Lung (tissue), 11 donors: ENCODE measurements at regions not wholly inside any gene's neighbourhood (a gene's known extent, or its start where the extent isn't known, plus 50 kb on each side); places are given as distances from the start of the nearest gene placed in this dataset.

Experiments used
- ATAC-seq: fragments of 200-7000 bp; cut with Tn5 transposase; one replicate; pipeline ENCODE4 v1.9.1; 2020; ENCODE audit warnings: moderate number of reproducible peaks; ENCODE audit not compliant: insufficient read depth, low FRiP score
- DNase-seq, 3 donors: peaks; one replicate each; pipeline ENCODE4 v3.0.0-alpha.2; 2013 to 2017
- H3K27ac ChIP-seq, 2 donors: one replicate each; pipeline ENCODE4 v1.5.1; 2013; ENCODE audit warnings: mild to moderate bottlenecking in 2 of 2, moderate library complexity in 2 of 2, control low read depth in 1 of 2, inconsistent platforms in 1 of 2, low read depth in 1 of 2, low read length in 1 of 2
- H3K27me3 ChIP-seq, 3 donors: one replicate each; pipeline ENCODE4 v1.5.1; 2013; ENCODE audit warnings: low read length in 2 of 3; ENCODE audit not compliant: control insufficient read depth in 3 of 3, insufficient read depth in 3 of 3
- H3K36me3 ChIP-seq, 4 donors: one replicate each; pipeline ENCODE4 v1.5.1; 2013; ENCODE audit warnings: low read length in 4 of 4, mild to moderate bottlenecking in 1 of 4, moderate library complexity in 1 of 4; ENCODE audit not compliant: control insufficient read depth in 4 of 4, insufficient read depth in 4 of 4
- H3K4me1 ChIP-seq, 5 donors: one replicate each; pipeline ENCODE4 v1.5.1; 2013; ENCODE audit warnings: low read length in 5 of 5, mild to moderate bottlenecking in 2 of 5, moderate library complexity in 1 of 5; ENCODE audit not compliant: control insufficient read depth in 5 of 5, insufficient read depth in 5 of 5
- H3K4me3 ChIP-seq: one replicate; pipeline ENCODE4 v1.5.1; 2013; ENCODE audit warnings: mild to moderate bottlenecking, control low read depth, moderate library complexity
- H3K9ac ChIP-seq, 2 donors: one replicate each; pipeline ENCODE4 v1.5.1; 2013; ENCODE audit warnings: low read length in 2 of 2, control low read depth in 1 of 2; ENCODE audit not compliant: insufficient read depth in 1 of 2
- H3K9me3 ChIP-seq, 4 donors: one replicate each; pipeline ENCODE4 v1.5.1; 2013; ENCODE audit warnings: low read length in 3 of 4, mild to moderate bottlenecking in 1 of 4, moderate library complexity in 1 of 4; ENCODE audit not compliant: control insufficient read depth in 4 of 4, insufficient read depth in 3 of 4
- CTCF ChIP-seq: IDR thresholded peaks from 2 replicates; pipeline ENCODE4 v1.5.1; 2012; ENCODE audit warnings: mild to moderate bottlenecking; ENCODE audit errors: control extremely low read depth, extremely low read depth
- WGBS, 2 donors: extraction: QIAGEN DNeasy Blood & Tissue Kit; methylation state at CpG; one replicate each; pipeline ENCODE4 v1.1.7; 2013; 5-methylcytosine and 5-hydroxymethylcytosine counted together
- donor health status: control.
- donor health status: control.
- donor health status: Bipolar disorder and iron deficiency.
- donor health status: healthy.
- donor health status: DM: yes; HTN: yes; CAD: no.

DNA sequence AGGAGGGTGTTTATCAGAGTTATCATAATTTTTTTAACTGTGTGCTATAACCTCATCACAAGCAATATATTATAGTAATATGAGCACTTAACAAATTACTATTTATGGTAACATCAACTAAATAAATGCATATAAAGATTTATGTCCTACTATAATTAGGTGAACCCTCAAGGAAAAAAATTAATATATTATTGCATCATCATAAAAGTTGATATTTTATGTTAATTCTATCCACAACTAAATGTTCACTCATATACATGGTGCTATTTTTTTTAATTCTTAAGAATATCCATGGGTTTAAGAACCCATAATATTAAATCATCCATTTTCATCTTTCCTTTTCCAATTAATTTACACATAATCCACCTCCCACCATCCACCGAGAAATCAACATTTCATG is 506.0 kb upstream of the USP15 start:
- no peaks in the 10 kb centered on the region for H3K9me3 ChIP-seq
- H3K4me1 ChIP-seq: no peaks in the 10 kb centered on the region
- H3K27ac ChIP-seq: no peak overlapping the region
- no peak overlapping the region for H3K4me3 ChIP-seq
- ATAC-seq: no peak
- no peak for TF ChIP-seq CTCF
- WGBS, 2 donors: 94 to 100% methylated on average over 1 of the region's 1 CpG
- no peaks in the 10 kb centered on the region for H3K36me3 ChIP-seq
- H3K27me3 ChIP-seq: no peaks in the 10 kb centered on the region
- H3K9ac ChIP-seq: no peak overlapping the region
- DNase-seq: no peak

- Histone ChIP-seq H3K27me3 (no peaks in the 10 kb centered on the region), H3K9ac (no peak overlapping the region), H3K36me3 (no peaks in the 10 kb centered on the region), H3K4me3 (no peak overlapping the region), H3K4me1 (no peaks in the 10 kb centered on the region), H3K27ac (no peak overlapping the region), H3K9me3 (no peaks in the 10 kb centered on the region)
- WGBS, 2 donors: 74 to 89% methylated on average over 5 of the region's 5 CpGs
- no peak for TF ChIP-seq CTCF
- DNase-seq (no peak), ATAC-seq (no peak)
These were observed 502.2 kb upstream of the USP15 start for GRCh38 chr12:61757831-61758505.

DNA sequence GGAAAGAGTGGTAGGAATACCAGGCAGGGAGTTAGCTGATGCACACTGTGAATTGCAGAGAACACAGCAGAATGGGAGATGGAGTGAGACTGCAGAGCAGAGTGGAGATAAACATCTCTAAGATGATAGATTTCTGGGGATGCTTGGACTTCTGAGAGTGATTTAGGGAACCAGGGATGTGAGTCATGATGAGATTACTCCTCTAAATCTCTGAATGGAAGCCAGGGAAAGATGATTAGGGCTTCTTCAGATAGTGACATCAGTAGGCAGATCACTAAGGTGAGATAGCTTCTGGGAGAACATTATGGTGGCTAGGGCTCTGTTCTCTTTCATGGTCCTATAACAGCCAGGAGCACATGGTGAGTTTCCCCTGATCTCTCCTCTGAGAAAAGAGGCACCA is 501.5 kb upstream of the USP15 start:
- H3K9me3 ChIP-seq: no peaks in the 10 kb centered on the region
- ATAC-seq: no peak
- TF ChIP-seq CTCF: no peak
- H3K4me1 ChIP-seq: no peaks in the 10 kb centered on the region
- DNase-seq: no peak
- H3K36me3 ChIP-seq: no peaks in the 10 kb centered on the region
- no peak overlapping the region for H3K9ac ChIP-seq
- H3K27me3 ChIP-seq: no peaks in the 10 kb centered on the region
- no peak overlapping the region for H3K27ac ChIP-seq
- H3K4me3 ChIP-seq: no peak overlapping the region

DNA sequence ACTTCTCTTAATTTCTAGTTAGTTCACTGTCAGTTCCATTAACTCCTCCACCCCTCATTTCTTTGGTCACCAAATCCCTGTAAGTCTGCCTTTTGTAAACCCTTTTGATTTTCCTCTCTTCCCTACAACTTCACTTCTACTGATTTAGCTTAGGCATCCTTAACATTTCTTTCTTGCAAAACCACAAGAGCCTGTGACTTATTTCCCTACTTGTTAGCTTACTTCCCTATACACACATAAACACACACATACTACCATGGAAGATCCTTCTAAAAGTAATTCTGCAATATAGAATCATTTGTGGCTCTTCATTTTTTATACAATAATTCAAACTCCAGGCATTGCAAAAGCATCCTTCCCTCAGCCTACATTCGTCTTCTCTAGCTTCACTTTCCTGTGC is 494.3 kb upstream of the USP15 start:
- Histone ChIP-seq H3K4me1 (no peaks in the 10 kb centered on the region), H3K27ac (no peak overlapping the region), H3K4me3 (no peak overlapping the region), H3K36me3 (no peaks in the 10 kb centered on the region), H3K9me3 (no peaks in the 10 kb centered on the region), H3K9ac (no peak overlapping the region), H3K27me3 (no peaks in the 10 kb centered on the region)
- ATAC-seq (no peak), DNase-seq (no peak)
- no peak for TF ChIP-seq CTCF
- WGBS, 2 donors: 42 to 67% methylated on average over 1 of the region's 1 CpG
